ENCODE measurements at regions not wholly inside any gene's neighbourhood (a gene's known extent, or its start where the extent isn't known, plus 50 kb on each side); places are given as distances from the start of the nearest gene placed in this dataset.
"Not testable (repeated sequence)": the region's sequence is repeated elsewhere in the genome, so short reads cannot be mapped to it uniquely, and the experiment has no call there.

GRCh38 chr6:9128970-9129369, 693.6 kb upstream of the SLC35B3 start:
- Mint-ChIP-seq H3K9me3 (ENCODE audit: low read depth, unreplicated experiment) (no peaks in the 10 kb centered on the region), H3K27ac (ENCODE audit: unreplicated experiment) (no peak overlapping the region)

GRCh38 chr6:9126878-9127560, 691.7 kb upstream of the SLC35B3 start:
- intact Hi-C loops (cut with micrococcal nuclease; ENCODE audit: unreplicated experiment), result no loop called here
- Mint-ChIP-seq H3K9me3 (ENCODE audit: low read depth, unreplicated experiment) (no peaks in the 10 kb centered on the region), H3K27ac (ENCODE audit: unreplicated experiment) (no peak overlapping the region), H3K4me1 (ENCODE audit: low read depth, unreplicated experiment) (peaks cover 8% of the 10 kb centered on the region), H3K27me3 (ENCODE audit: unreplicated experiment) (no peaks in the 10 kb centered on the region), H3K36me3 (ENCODE audit: insufficient read depth, unreplicated experiment) (no peaks in the 10 kb centered on the region), H3K4me3 (ENCODE audit: low read depth, unreplicated experiment) (no peak overlapping the region)
- BruUV-seq (replicated peaks), result no TSS peak
- DNase-seq, result no peak
- TF ChIP-seq CTCF (IDR thresholded peaks at IDR 0.05; ENCODE audit: unreplicated experiment), result no peak
- CTCF ChIA-PET, result no interaction called here

More at GRCh38 chr6:9128970-9129369, 693.6 kb upstream of the SLC35B3 start:
- Mint-ChIP-seq H3K4me1 (ENCODE audit: low read depth, unreplicated experiment) (peaks cover 8% of the 10 kb centered on the region), H3K4me3 (ENCODE audit: low read depth, unreplicated experiment) (no peak overlapping the region), H3K27me3 (ENCODE audit: unreplicated experiment) (no peaks in the 10 kb centered on the region), H3K36me3 (ENCODE audit: insufficient read depth, unreplicated experiment) (no peaks in the 10 kb centered on the region)
- no peak for TF ChIP-seq CTCF (IDR thresholded peaks at IDR 0.05; ENCODE audit: unreplicated experiment)
- CTCF ChIA-PET, result no interaction called here
- no peak for DNase-seq
- intact Hi-C loops (cut with micrococcal nuclease; ENCODE audit: unreplicated experiment), result no loop called here
- BruUV-seq (replicated peaks), result no TSS peak

GRCh38 chr6:9126034-9126433, 690.7 kb upstream of the SLC35B3 start:
- CTCF ChIA-PET; H3K27ac Mint-ChIP-seq (ENCODE audit: unreplicated experiment); H3K36me3 Mint-ChIP-seq (ENCODE audit: insufficient read depth, unreplicated experiment); H3K27me3 Mint-ChIP-seq (ENCODE audit: unreplicated experiment); H3K9me3 Mint-ChIP-seq (ENCODE audit: low read depth, unreplicated experiment); intact Hi-C loops (cut with micrococcal nuclease; ENCODE audit: unreplicated experiment); DNase-seq; BruUV-seq (replicated peaks); H3K4me1 Mint-ChIP-seq (ENCODE audit: low read depth, unreplicated experiment); H3K4me3 Mint-ChIP-seq (ENCODE audit: low read depth, unreplicated experiment): not testable (repeated sequence)

GRCh38 chr6:9121549-9121948, 686.2 kb upstream of the SLC35B3 start:
- H3K9me3 Mint-ChIP-seq (ENCODE audit: low read depth, unreplicated experiment), result no peaks in the 10 kb centered on the region
- H3K27me3 Mint-ChIP-seq (ENCODE audit: unreplicated experiment), result no peaks in the 10 kb centered on the region
- H3K36me3 Mint-ChIP-seq (ENCODE audit: insufficient read depth, unreplicated experiment), result no peaks in the 10 kb centered on the region
- no peak overlapping the region for H3K4me3 Mint-ChIP-seq (ENCODE audit: low read depth, unreplicated experiment)
- H3K4me1 Mint-ChIP-seq (ENCODE audit: low read depth, unreplicated experiment), result no peaks in the 10 kb centered on the region
- DNase-seq, result no peak
- CTCF ChIA-PET, result no interaction called here
- H3K27ac Mint-ChIP-seq (ENCODE audit: unreplicated experiment), result no peak overlapping the region
- no TSS peak for BruUV-seq (replicated peaks)
- intact Hi-C loops (cut with micrococcal nuclease; ENCODE audit: unreplicated experiment), result no loop called here
- no peak for TF ChIP-seq CTCF (IDR thresholded peaks at IDR 0.05; ENCODE audit: unreplicated experiment)

- H3K27ac Mint-ChIP-seq (ENCODE audit: unreplicated experiment), result no peak overlapping the region
- BruUV-seq (replicated peaks), result no TSS peak
These were observed 680.7 kb upstream of the SLC35B3 start for GRCh38 chr6:9116026-9116425.

More at GRCh38 chr6:9116026-9116425, 680.7 kb upstream of the SLC35B3 start:
- no peaks in the 10 kb centered on the region for H3K4me1 Mint-ChIP-seq (ENCODE audit: low read depth, unreplicated experiment)
- no peaks in the 10 kb centered on the region for H3K9me3 Mint-ChIP-seq (ENCODE audit: low read depth, unreplicated experiment)
- intact Hi-C loops (cut with micrococcal nuclease; ENCODE audit: unreplicated experiment), result no loop called here
- H3K4me3 Mint-ChIP-seq (ENCODE audit: low read depth, unreplicated experiment), result no peak overlapping the region
- TF ChIP-seq CTCF (IDR thresholded peaks at IDR 0.05; ENCODE audit: unreplicated experiment), result no peak
- no peaks in the 10 kb centered on the region for H3K36me3 Mint-ChIP-seq (ENCODE audit: insufficient read depth, unreplicated experiment)
- CTCF ChIA-PET, result no interaction called here
- no peak for DNase-seq
- no peaks in the 10 kb centered on the region for H3K27me3 Mint-ChIP-seq (ENCODE audit: unreplicated experiment)
